Body of pancreas (tissue), 4 donors: ENCODE measurements at regions not wholly inside any gene's neighbourhood (a gene's known extent, or its start where the extent isn't known, plus 50 kb on each side); places are given as distances from the start of the nearest gene placed in this dataset.

Experiments used
- ATAC-seq: fragments of 150-250 bp; one replicate; pipeline ENCODE4 v1.9.1; 2016
- DNase-seq, 4 donors: peaks; one replicate each; pipeline ENCODE4 v3.0.0-alpha.2; 2019
- H3K27ac ChIP-seq, 4 donors: fragments of 200-600 bp; sonication (generic); 1 replicate in 3 of 4; 2 replicates in 1 of 4; pipeline versions ENCODE4 v1.5.1 to v1.6.1; 2016 to 2019; ENCODE audit warnings: mild to moderate bottlenecking in 1 of 4, mixed read lengths in 1 of 4, moderate library complexity in 1 of 4
- H3K27me3 ChIP-seq, 2 donors: fragments of 200-600 bp; sonication (generic); one replicate each; pipeline ENCODE4 v1.6.0; 2016; ENCODE audit warnings: mild to moderate bottlenecking in 1 of 2
- H3K36me3 ChIP-seq, 2 donors: fragments of 200-600 bp; sonication (generic); replicated peaks in 1 of 2; 2 replicates each; pipeline ENCODE4 v1.5.1; 2016; ENCODE audit warnings: low read depth in 2 of 2; ENCODE audit not compliant: insufficient read depth in 1 of 2
- H3K4me1 ChIP-seq: fragments of 200-600 bp; sonication (generic); one replicate; pipeline ENCODE4 v1.6.0; 2016
- H3K4me3 ChIP-seq, 2 donors: fragments of 200-600 bp; sonication (generic); 1 replicate in 1 of 2; 2 replicates in 1 of 2; pipeline ENCODE4 v1.5.1; 2016 to 2019
- H3K9me3 ChIP-seq, 3 donors: fragments of 200-600 bp; sonication (generic); 1 replicate in 2 of 3; 2 replicates in 1 of 3; pipeline ENCODE4 v1.5.1; 2016
- CTCF ChIP-seq, 7 experiments: fragments of 450-650 bp in 4 of 7; fragments of 200-600 bp in 3 of 7; sonication (generic) in 3 of 7; IDR thresholded peaks; one replicate each; pipeline ENCODE4 v1.5.1; 2016 to 2019; ENCODE audit warnings: antibody characterized with exemption in 7 of 7
- POLR2A ChIP-seq, 3 donors: fragments of 450-650 bp; IDR thresholded peaks; one replicate each; pipeline ENCODE4 v1.6.1; 2016; ENCODE audit warnings: antibody characterized with exemption in 3 of 3, mild to moderate bottlenecking in 2 of 3
- WGBS, 2 donors: methylation state at CpG; one replicate each; pipeline ENCODE4 v1.1.5; 2017; 5-methylcytosine and 5-hydroxymethylcytosine counted together
- intact Hi-C: fragments of 100-400 bp; cut with DNase I; formaldehyde crosslinking; loops from one replicate; pipeline ENCODE4 v1.15.1; 2023

GRCh38 chr17:14014657-14015056, 54.6 kb upstream of the COX10 start:
- intact Hi-C loops: no loop called here
- Histone ChIP-seq H3K27ac (no peak overlapping the region), H3K36me3 (no peaks in the 10 kb centered on the region), H3K4me1 (peaks cover 3% of the 10 kb centered on the region), H3K27me3 (no peaks in the 10 kb centered on the region), H3K4me3 (no peak overlapping the region), H3K9me3 (no peaks in the 10 kb centered on the region)
- WGBS, 2 donors: 72 to 82% methylated on average over 7 of the region's 7 CpGs
- no peak for ATAC-seq
- DNase-seq: no peak
- TF ChIP-seq POLR2A (IDR thresholded peaks at IDR 0.05) (no peak), CTCF (IDR thresholded peaks at IDR 0.05) (no peak)

- no peaks in the 10 kb centered on the region for H3K36me3 ChIP-seq
- no peaks in the 10 kb centered on the region for H3K27me3 ChIP-seq
- WGBS, 2 donors: 76 to 85% methylated on average over 14 of the region's 14 CpGs
- no peaks in the 10 kb centered on the region for H3K9me3 ChIP-seq
- peaks cover 3% of the 10 kb centered on the region for H3K4me1 ChIP-seq
- intact Hi-C loops: no loop called here
- DNase-seq: no peak
- no peak overlapping the region for H3K27ac ChIP-seq
- ATAC-seq: no peak
- H3K4me3 ChIP-seq: no peak overlapping the region
- no peak for TF ChIP-seq CTCF (IDR thresholded peaks at IDR 0.05)
- TF ChIP-seq POLR2A (IDR thresholded peaks at IDR 0.05): no peak
Measured at GRCh38 chr17:14015271-14015670, 54.0 kb upstream of the COX10 start.

DNA sequence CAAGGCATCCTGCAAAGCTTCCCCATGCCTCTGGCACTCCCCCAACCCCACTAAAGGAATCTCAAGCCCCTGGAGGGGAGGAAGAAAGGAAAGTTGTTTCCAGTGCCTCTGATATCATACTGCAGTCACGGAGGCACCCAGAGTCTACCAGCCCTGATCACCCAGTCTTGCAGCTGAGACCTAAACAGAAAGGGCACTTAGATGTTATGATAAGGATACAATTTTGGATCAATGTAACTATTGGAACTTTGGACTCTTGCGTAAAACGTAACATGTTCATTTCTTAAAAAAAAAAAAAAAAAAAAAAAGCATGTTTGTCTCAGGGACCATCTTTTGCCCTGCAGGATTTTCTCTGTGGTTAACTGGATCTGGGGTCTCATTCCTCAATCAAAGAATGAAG, 52.4 kb upstream of the COX10 start:
- DNase-seq (no peak), ATAC-seq (no peak)
- H3K36me3 ChIP-seq: no peaks in the 10 kb centered on the region
- no peaks in the 10 kb centered on the region for H3K27me3 ChIP-seq
- H3K4me3 ChIP-seq: no peak overlapping the region
- no peaks in the 10 kb centered on the region for H3K9me3 ChIP-seq
- no peaks in the 10 kb centered on the region for H3K4me1 ChIP-seq
- intact Hi-C loops: no loop called here
- 64 to 65% methylated on average over 3 of the region's 3 CpGs for WGBS, 2 donors
- H3K27ac ChIP-seq: no peak overlapping the region
- TF ChIP-seq POLR2A (IDR thresholded peaks at IDR 0.05) (no peak), CTCF (IDR thresholded peaks at IDR 0.05) (no peak)

DNA sequence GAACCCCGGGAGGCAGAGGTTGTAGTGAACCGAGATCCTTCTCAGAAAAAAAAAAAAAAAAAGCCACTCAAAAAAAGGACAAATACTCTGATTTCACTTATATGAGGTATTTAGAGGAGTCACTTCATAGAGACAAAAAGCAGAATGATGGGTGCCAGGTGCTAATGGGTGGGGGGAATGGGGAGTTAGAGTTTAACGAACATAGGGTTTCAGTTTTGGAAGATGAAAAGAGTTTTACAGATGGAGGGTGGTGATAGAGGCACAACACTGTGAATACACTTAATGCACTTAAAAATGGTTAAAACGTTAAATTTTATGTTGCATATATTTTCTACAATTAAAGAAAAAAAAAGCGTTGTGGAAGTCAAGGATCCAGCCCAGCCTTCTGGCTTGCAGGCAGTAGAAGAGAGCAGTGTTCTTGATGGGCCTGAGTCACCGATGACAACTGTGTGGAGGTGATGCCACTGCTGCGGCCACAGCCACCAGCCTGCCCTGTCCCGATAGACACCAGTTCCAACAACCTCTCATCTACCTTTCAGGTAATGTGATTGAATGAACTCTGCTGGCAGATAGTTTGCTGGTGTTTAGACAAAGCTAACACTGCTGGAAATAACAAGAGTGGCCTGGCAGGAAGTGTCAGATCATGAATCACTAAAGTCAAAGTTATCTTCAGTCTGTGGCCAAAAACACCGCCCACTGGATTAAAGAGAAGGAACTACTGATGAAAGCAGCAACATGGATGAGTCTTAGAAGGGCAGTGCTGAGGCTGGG, 49.9 kb upstream of the COX10 start:
- Histone ChIP-seq H3K27me3 (no peaks in the 10 kb centered on the region), H3K9me3 (no peaks in the 10 kb centered on the region), H3K4me1 (no peaks in the 10 kb centered on the region), H3K36me3 (no peaks in the 10 kb centered on the region), H3K4me3 (no peak overlapping the region), H3K27ac (no peak overlapping the region)
- intact Hi-C loops: no loop called here
- ATAC-seq: no peak
- 81% methylated on average over 9 of the region's 9 CpGs for WGBS, 2 donors
- DNase-seq: no peak
- TF ChIP-seq POLR2A (IDR thresholded peaks at IDR 0.05): no peak
- TF ChIP-seq CTCF (IDR thresholded peaks at IDR 0.05): no peak
